ENCODE measurements at regions not wholly inside any gene's neighbourhood (a gene's known extent, or its start where the extent isn't known, plus 50 kb on each side); places are given as distances from the start of the nearest gene placed in this dataset.

GRCh38 chr5:152142840-152143469 is 218.3 kb upstream of the GLRA1 start:
- TF ChIP-seq POLR2A (IDR thresholded peaks at IDR 0.05) (no peak), CTCF (IDR thresholded peaks at IDR 0.05) (peak; percentile 53 to 76 (median 65))

Measured in esophagus squamous epithelium (tissue), 4 donors.